Upper lobe of left lung (tissue), 6 donors: ENCODE measurements at regions not wholly inside any gene's neighbourhood (a gene's known extent, or its start where the extent isn't known, plus 50 kb on each side); places are given as distances from the start of the nearest gene placed in this dataset.

ENCODE experiments used
- ATAC-seq, 2 donors: fragments of 200-7000 bp; cut with Tn5 transposase; one replicate each; pipeline ENCODE4 v1.9.1; 2022; ENCODE audit warnings: mild to moderate bottlenecking in 2 of 2, moderate library complexity in 2 of 2; ENCODE audit not compliant: low FRiP score in 2 of 2
- DNase-seq, 2 donors: peaks; one replicate each; pipeline ENCODE4 v3.0.0-alpha.2; 2019 to 2020
- H3K27ac ChIP-seq, 4 donors: fragments of 200-600 bp; sonication (generic); one replicate each; pipeline ENCODE4 v1.5.1; 2016 to 2019
- H3K27me3 ChIP-seq, 4 donors: fragments of 200-600 bp; sonication (generic); one replicate each; pipeline ENCODE4 v1.5.1; 2017 to 2019
- H3K36me3 ChIP-seq, 4 donors: fragments of 200-600 bp; sonication (generic); one replicate each; pipeline ENCODE4 v1.5.1; 2016 to 2019
- H3K4me1 ChIP-seq, 4 donors: fragments of 200-600 bp; sonication (generic); one replicate each; pipeline ENCODE4 v1.5.1; 2018 to 2019
- H3K4me3 ChIP-seq, 4 donors: fragments of 200-600 bp; sonication (generic); one replicate each; pipeline ENCODE4 v1.5.1; 2017 to 2019; ENCODE audit warnings: mild to moderate bottlenecking in 2 of 4, moderate library complexity in 1 of 4
- H3K9me3 ChIP-seq, 4 donors: fragments of 200-600 bp; sonication (generic); one replicate each; pipeline ENCODE4 v1.5.1; 2018 to 2019
- EP300 ChIP-seq, 4 donors: sonication (generic); formaldehyde crosslinking; IDR thresholded peaks; one replicate each; pipeline ENCODE4 v1.5.1; 2017; ENCODE audit warnings: antibody characterized with exemption in 4 of 4, control low read depth in 2 of 4
- POLR2A ChIP-seq, 4 donors: fragments of 450-650 bp; IDR thresholded peaks; one replicate each; pipeline ENCODE4 v1.5.1; 2016 to 2017; ENCODE audit warnings: antibody characterized with exemption in 4 of 4, mild to moderate bottlenecking in 2 of 4
- POLR2AphosphoS5 ChIP-seq, 2 donors: sonication (generic); formaldehyde crosslinking; IDR thresholded peaks; one replicate each; pipeline ENCODE4 v1.5.1; 2017; ENCODE audit warnings: antibody characterized with exemption in 2 of 2
- WGBS, 2 donors: methylation state at CpG; one replicate each; pipeline ENCODE4 v1.1.5; 2017 to 2018; 5-methylcytosine and 5-hydroxymethylcytosine counted together
- TF ChIP-seq, protein P1 (sequence below), 6 experiments: fragments of 450-650 bp in 4 of 6; fragments of 200-600 bp in 2 of 6; sonication (generic) in 2 of 6; IDR thresholded peaks; one replicate each; pipeline ENCODE4 v1.5.1; 2016 to 2019; ENCODE audit warnings: antibody characterized with exemption in 6 of 6
- donor health status: DM: no; HTN: no; CAD: no; lungs with moderate emphysema.
- donor health status: DM: no; HTN: yes; CAD: no; lungs with severe emphysema.

DNA sequence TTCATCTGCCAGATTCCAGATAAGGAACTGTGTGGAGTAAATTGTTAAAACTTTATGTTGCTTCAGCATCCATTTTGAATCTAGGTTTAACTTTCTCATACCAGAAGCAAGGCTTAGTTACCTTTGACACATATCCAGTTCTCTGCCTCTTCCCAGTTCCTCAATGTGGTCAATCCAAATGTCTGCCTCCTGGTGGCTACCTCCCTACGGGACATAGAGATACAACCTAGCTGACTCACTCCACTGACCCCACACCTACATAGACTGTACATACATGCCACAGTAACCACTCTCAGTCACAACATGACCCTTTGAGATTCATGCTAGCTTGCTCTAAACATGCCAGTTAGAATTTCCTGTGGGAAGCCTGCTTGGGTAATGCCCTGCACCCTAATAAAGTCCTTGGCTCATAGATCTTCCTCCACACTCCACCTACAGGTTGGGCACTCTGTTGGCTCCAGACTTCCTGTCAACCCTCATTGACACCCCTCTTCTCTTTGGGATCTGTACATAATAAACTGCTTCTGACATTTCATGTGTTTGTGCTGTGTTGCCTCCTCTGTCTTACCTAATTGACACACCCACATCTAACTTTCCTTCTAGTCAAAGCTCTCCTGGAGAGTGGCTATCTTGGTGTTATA, 278.1 kb downstream of the HTR7 start:
- ATAC-seq (peak in 1 of 2 donors; percentile 38), DNase-seq (no peak)
- Histone ChIP-seq H3K36me3 (no peaks in the 10 kb centered on the region), H3K27me3 (no peaks in the 10 kb centered on the region), H3K27ac (no peak overlapping the region), H3K4me1 (no peaks in the 10 kb centered on the region), H3K4me3 (no peak overlapping the region), H3K9me3 (no peaks in the 10 kb centered on the region)
- TF ChIP-seq POLR2A (IDR thresholded peaks at IDR 0.05): no peak
- TF ChIP-seq, protein P1, sequence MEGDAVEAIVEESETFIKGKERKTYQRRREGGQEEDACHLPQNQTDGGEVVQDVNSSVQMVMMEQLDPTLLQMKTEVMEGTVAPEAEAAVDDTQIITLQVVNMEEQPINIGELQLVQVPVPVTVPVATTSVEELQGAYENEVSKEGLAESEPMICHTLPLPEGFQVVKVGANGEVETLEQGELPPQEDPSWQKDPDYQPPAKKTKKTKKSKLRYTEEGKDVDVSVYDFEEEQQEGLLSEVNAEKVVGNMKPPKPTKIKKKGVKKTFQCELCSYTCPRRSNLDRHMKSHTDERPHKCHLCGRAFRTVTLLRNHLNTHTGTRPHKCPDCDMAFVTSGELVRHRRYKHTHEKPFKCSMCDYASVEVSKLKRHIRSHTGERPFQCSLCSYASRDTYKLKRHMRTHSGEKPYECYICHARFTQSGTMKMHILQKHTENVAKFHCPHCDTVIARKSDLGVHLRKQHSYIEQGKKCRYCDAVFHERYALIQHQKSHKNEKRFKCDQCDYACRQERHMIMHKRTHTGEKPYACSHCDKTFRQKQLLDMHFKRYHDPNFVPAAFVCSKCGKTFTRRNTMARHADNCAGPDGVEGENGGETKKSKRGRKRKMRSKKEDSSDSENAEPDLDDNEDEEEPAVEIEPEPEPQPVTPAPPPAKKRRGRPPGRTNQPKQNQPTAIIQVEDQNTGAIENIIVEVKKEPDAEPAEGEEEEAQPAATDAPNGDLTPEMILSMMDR (IDR thresholded peaks at IDR 0.05): no peak
- TF ChIP-seq POLR2AphosphoS5 (IDR thresholded peaks at IDR 0.05): no peak
- no peak for TF ChIP-seq EP300 (IDR thresholded peaks at IDR 0.05)
- 67 to 88% methylated on average over 1 of the region's 1 CpG for WGBS, 2 donors

DNA sequence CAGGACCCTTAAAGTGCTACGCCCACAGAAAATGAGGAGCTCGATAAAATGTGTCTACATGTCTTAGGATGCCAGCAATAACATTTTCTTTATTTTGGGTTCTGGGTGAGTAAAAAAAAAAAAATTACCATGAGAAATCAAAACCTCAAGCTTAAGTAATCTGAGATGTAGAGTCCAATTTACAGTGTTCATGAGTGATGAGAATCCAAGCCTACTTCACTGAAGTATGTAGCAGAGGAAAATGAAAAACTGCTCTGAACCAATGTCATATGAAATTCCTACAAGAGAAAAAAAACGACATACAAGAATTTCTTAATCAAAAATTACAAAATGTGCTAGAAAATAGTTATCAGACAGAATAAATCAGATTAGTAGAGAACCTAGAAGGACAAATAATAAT, 274.4 kb downstream of the HTR7 start:
- no peaks in the 10 kb centered on the region for H3K4me1 ChIP-seq
- no peak overlapping the region for H3K4me3 ChIP-seq
- TF ChIP-seq, protein P1 (IDR thresholded peaks at IDR 0.05): no peak
- no peak for TF ChIP-seq POLR2AphosphoS5 (IDR thresholded peaks at IDR 0.05)
- DNase-seq (no peak), ATAC-seq (no peak)
- H3K27ac ChIP-seq: no peak overlapping the region
- H3K36me3 ChIP-seq: no peaks in the 10 kb centered on the region
- WGBS, 2 donors: 67 to 87% methylated on average over 3 of the region's 3 CpGs
- H3K27me3 ChIP-seq: no peaks in the 10 kb centered on the region
- H3K9me3 ChIP-seq: no peaks in the 10 kb centered on the region

DNA sequence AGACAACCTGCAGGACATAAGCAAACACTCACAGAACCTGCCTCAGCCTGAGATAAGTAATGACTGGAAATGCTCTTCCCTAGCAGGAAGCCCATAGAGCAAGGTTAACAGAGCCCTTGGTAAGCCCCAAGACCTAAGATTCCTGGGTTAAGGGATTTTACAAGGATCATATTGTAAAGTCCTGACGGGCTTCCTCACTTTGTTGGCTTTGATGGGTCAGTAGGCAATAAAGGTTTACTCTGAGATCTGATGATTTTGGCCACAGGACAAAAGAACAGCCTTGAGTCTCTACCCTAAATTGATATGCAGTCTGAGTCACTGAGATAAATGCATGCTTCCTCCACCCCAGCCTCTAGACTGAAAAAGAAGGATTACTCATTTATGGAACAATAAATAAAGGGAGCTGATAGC, 270.8 kb downstream of the HTR7 start:
- H3K27me3 ChIP-seq: no peaks in the 10 kb centered on the region
- H3K9me3 ChIP-seq: no peaks in the 10 kb centered on the region
- TF ChIP-seq, protein P1 (IDR thresholded peaks at IDR 0.05): no peak
- TF ChIP-seq POLR2A (IDR thresholded peaks at IDR 0.05) (no peak), POLR2AphosphoS5 (IDR thresholded peaks at IDR 0.05) (no peak), EP300 (IDR thresholded peaks at IDR 0.05) (no peak)
- H3K36me3 ChIP-seq: no peaks in the 10 kb centered on the region
- DNase-seq (no peak), ATAC-seq (no peak)
- no peak overlapping the region for H3K4me3 ChIP-seq
- H3K4me1 ChIP-seq: peaks cover 0 to 7% (median 0%) of the 10 kb centered on the region in 4 donors
- H3K27ac ChIP-seq: no peak overlapping the region
- 67% methylated on average over 1 of the region's 1 CpG for WGBS, 2 donors

DNA sequence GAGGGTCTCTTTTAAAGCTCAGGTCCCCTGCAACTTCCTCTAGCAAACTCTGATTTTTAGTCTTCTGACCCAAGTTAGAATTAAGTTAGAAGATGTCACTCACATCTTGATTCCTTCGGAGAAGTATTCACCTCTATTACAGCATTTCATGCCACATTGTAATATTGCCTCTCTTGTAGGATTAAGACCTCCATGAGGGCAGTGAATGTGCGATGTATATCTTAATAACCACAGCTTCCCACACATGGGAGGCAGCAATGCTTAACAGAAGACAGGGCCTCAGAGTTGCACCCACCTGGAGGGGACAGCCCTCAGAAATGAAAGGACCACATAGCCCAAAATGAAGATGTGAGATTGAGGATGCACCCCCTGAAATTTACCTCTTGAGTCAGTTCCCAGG, 270.3 kb downstream of the HTR7 start:
- ATAC-seq: no peak
- WGBS, 2 donors: 93 to 95% methylated on average over 2 of the region's 2 CpGs
- TF ChIP-seq, protein P1 (IDR thresholded peaks at IDR 0.05): no peak
- no peak for TF ChIP-seq EP300 (IDR thresholded peaks at IDR 0.05)
- no peak for TF ChIP-seq POLR2AphosphoS5 (IDR thresholded peaks at IDR 0.05)
- TF ChIP-seq POLR2A (IDR thresholded peaks at IDR 0.05): no peak

GRCh38 chr10:90588222-90588621, 269.6 kb downstream of the HTR7 start:
- no peak overlapping the region for H3K27ac ChIP-seq
- H3K4me1 ChIP-seq: peaks cover 0 to 7% (median 0%) of the 10 kb centered on the region in 4 donors
- no peaks in the 10 kb centered on the region for H3K36me3 ChIP-seq
- WGBS, 2 donors: 80 to 82% methylated on average over 3 of the region's 3 CpGs
- DNase-seq (no peak), ATAC-seq (no peak)
- no peaks in the 10 kb centered on the region for H3K27me3 ChIP-seq
- no peak overlapping the region for H3K4me3 ChIP-seq
- TF ChIP-seq POLR2AphosphoS5 (IDR thresholded peaks at IDR 0.05) (no peak), POLR2A (IDR thresholded peaks at IDR 0.05) (no peak), EP300 (IDR thresholded peaks at IDR 0.05) (no peak)
- TF ChIP-seq, protein P1 (IDR thresholded peaks at IDR 0.05): no peak
- no peaks in the 10 kb centered on the region for H3K9me3 ChIP-seq

More for the DNA sequence above, 270.3 kb downstream of the HTR7 start:
- Histone ChIP-seq H3K4me3 (no peak overlapping the region), H3K27me3 (no peaks in the 10 kb centered on the region), H3K4me1 (peaks cover 0 to 7% (median 0%) of the 10 kb centered on the region in 4 donors), H3K36me3 (no peaks in the 10 kb centered on the region), H3K27ac (no peak overlapping the region), H3K9me3 (no peaks in the 10 kb centered on the region)
- DNase-seq: no peak
